CD1c-positive myeloid dendritic cell (primary cell): ENCODE measurements at regions not wholly inside any gene's neighbourhood (a gene's known extent, or its start where the extent isn't known, plus 50 kb on each side); places are given as distances from the start of the nearest gene placed in this dataset.

Source experiments
- DNase-seq: peaks from one replicate; pipeline ENCODE4 v3.0.0-alpha.2; 2016; ENCODE audit errors: extremely low spot score

GRCh38 chr3:177300842-177301241, 103.6 kb upstream of the TBL1XR1 start:
- DNase-seq = no peak

- DNase-seq = no peak
Observed at GRCh38 chr3:177306252-177306651, 109.0 kb upstream of the TBL1XR1 start.

- no peak for DNase-seq
Observed at GRCh38 chr3:177307391-177307790, 110.1 kb upstream of the TBL1XR1 start.

- no peak for DNase-seq
Observed at GRCh38 chr3:177307826-177308225, 110.5 kb upstream of the TBL1XR1 start.

GRCh38 chr3:177308286-177308685, 111.0 kb upstream of the TBL1XR1 start:
- DNase-seq = no peak

- DNase-seq = no peak
Observed at GRCh38 chr3:177308911-177309310, 111.6 kb upstream of the TBL1XR1 start.

- no peak for DNase-seq
Observed at GRCh38 chr3:177312491-177312890, 115.2 kb upstream of the TBL1XR1 start.

GRCh38 chr3:177314897-177315296, 117.6 kb upstream of the TBL1XR1 start:
- no peak for DNase-seq

- no peak for DNase-seq
Observed at GRCh38 chr3:177317247-177317646, 120.0 kb upstream of the TBL1XR1 start.

GRCh38 chr3:177318559-177318958, 121.3 kb upstream of the TBL1XR1 start:
- no peak for DNase-seq

- no peak for DNase-seq
Observed at GRCh38 chr3:177320765-177321247, 123.5 kb upstream of the TBL1XR1 start.

GRCh38 chr3:177321819-177322218, 124.5 kb upstream of the TBL1XR1 start:
- no peak for DNase-seq

- DNase-seq = peak; percentile 34
Observed at GRCh38 chr3:177322881-177323280, 125.6 kb upstream of the TBL1XR1 start.

GRCh38 chr3:177329854-177330253, 132.6 kb upstream of the TBL1XR1 start:
- DNase-seq = no peak

GRCh38 chr3:177330779-177331178, 133.5 kb upstream of the TBL1XR1 start:
- DNase-seq = no peak

- no peak for DNase-seq
Observed at GRCh38 chr3:177331203-177331835, 134.0 kb upstream of the TBL1XR1 start.

GRCh38 chr3:177332955-177333354, 135.7 kb upstream of the TBL1XR1 start:
- DNase-seq = no peak

- peak; percentile 80 for DNase-seq
Observed at GRCh38 chr3:177333533-177334520, 136.5 kb upstream of the TBL1XR1 start.

GRCh38 chr3:177334803-177335202, 137.5 kb upstream of the TBL1XR1 start:
- no peak for DNase-seq

GRCh38 chr3:177335728-177336127, 138.4 kb upstream of the TBL1XR1 start:
- DNase-seq = no peak

- no peak for DNase-seq
Observed at GRCh38 chr3:177336873-177337450, 139.7 kb upstream of the TBL1XR1 start.

- DNase-seq = no peak
Observed at GRCh38 chr3:177337541-177338331, 140.5 kb upstream of the TBL1XR1 start.
